ENCODE measurements at regions not wholly inside any gene's neighbourhood (a gene's known extent, or its start where the extent isn't known, plus 50 kb on each side); places are given as distances from the start of the nearest gene placed in this dataset.

DNA sequence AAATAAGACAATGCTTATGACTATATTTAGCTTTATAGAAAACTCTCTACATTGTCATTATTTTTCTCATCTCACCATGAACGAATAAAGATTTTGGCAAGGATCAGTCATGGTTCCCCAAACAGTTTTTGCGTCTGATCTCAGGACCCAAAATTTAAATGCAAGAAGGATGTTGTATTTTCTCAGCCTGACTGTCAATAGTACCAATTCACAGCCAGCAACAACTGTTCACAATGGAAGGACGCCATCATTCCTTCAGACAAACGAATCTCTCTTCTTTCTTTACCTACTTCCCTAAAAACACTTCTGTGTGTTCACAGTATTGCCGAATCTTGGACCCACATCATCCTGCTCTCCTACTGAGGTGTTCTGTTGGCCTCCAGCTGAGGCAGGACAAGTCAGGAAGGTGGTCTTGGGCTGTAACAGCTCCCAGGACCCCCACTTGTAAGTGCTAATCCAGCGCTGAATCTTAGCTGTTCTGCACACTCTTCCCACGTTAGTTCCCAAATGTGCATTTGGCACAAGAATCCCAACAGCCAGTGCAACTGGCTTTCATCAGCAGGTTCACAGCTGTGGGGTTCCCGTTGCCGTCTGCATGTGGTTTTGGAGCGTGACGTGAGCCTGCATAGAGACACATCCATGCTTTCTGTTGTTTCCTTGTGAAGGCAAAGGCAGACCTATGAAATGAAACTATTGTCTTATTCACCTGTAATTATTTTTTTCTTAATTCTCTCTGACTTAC lies 600.0 kb downstream of the QKI start:
- TF ChIP-seq, protein P1, sequence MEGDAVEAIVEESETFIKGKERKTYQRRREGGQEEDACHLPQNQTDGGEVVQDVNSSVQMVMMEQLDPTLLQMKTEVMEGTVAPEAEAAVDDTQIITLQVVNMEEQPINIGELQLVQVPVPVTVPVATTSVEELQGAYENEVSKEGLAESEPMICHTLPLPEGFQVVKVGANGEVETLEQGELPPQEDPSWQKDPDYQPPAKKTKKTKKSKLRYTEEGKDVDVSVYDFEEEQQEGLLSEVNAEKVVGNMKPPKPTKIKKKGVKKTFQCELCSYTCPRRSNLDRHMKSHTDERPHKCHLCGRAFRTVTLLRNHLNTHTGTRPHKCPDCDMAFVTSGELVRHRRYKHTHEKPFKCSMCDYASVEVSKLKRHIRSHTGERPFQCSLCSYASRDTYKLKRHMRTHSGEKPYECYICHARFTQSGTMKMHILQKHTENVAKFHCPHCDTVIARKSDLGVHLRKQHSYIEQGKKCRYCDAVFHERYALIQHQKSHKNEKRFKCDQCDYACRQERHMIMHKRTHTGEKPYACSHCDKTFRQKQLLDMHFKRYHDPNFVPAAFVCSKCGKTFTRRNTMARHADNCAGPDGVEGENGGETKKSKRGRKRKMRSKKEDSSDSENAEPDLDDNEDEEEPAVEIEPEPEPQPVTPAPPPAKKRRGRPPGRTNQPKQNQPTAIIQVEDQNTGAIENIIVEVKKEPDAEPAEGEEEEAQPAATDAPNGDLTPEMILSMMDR (IDR thresholded peaks at IDR 0.05): no peak
- no peak for TF ChIP-seq POLR2A (IDR thresholded peaks at IDR 0.05)
